IMR-90 (cell line): ENCODE measurements at regions not wholly inside any gene's neighbourhood (a gene's known extent, or its start where the extent isn't known, plus 50 kb on each side); places are given as distances from the start of the nearest gene placed in this dataset.

Experiments
- ATAC-seq: fragments of 200-7000 bp; cut with Tn5 transposase; 2 replicates; pipeline ENCODE4 v1.9.1; 2020; ENCODE audit warnings: low read depth, mild to moderate bottlenecking, moderate library complexity
- BruUV-seq: library from RNA; stranded (reverse); fragments of 400-500 nt; replicated peaks from 2 replicates; lab custom pipeline; 2021; lab: Mats Ljungman, UMichigan
- CTCF ChIA-PET: fragments of 300-600 bp; formaldehyde crosslinking; extraction: SDS; loops from one replicate; lab custom pipeline; 2021; ENCODE audit warnings: antibody characterized with exemption; lab: Yijun Ruan, JAX
- POLR2A ChIA-PET: fragments of 300-600 bp; sonication (Branson Sonifier 250); formaldehyde crosslinking; loops from one replicate; lab custom pipeline; 2022; ENCODE audit warnings: antibody characterized with exemption; ENCODE audit not compliant: unreplicated experiment; lab: Charles Lee
- DNase-seq: peaks from one replicate; pipeline ENCODE4 v3.0.0; 2013
- H2AFZ ChIP-seq: replicated peaks from 2 replicates; pipeline ENCODE3; 2013; ENCODE audit warnings: low read length, mild to moderate bottlenecking; ENCODE audit not compliant: poor library complexity
- H2AK5ac ChIP-seq: 2 replicates; pipeline ENCODE4 v1.6.1; 2013; ENCODE audit warnings: low read depth, low read length, inconsistent platforms
- H2AK9ac ChIP-seq: replicated peaks from 2 replicates; pipeline ENCODE3; 2013; ENCODE audit warnings: mild to moderate bottlenecking, low read depth, low read length, moderate library complexity; ENCODE audit not compliant: poor library complexity
- H2BK120ac ChIP-seq: 2 replicates; pipeline ENCODE4 v1.6.1; 2013; ENCODE audit warnings: low read depth, low read length, inconsistent platforms
- H2BK15ac ChIP-seq: 3 replicates; pipeline ENCODE4 v1.6.1; 2013; ENCODE audit warnings: low read depth, low read length, inconsistent platforms
- H2BK20ac ChIP-seq: 2 replicates; pipeline ENCODE4 v1.6.1; 2013; ENCODE audit warnings: low read depth, mild to moderate bottlenecking, inconsistent platforms, low read length, moderate library complexity
- H2BK5ac ChIP-seq: 2 replicates; pipeline ENCODE4 v1.6.1; 2013; ENCODE audit warnings: mild to moderate bottlenecking, low read depth, low read length, inconsistent platforms; ENCODE audit not compliant: poor library complexity, severe bottlenecking
- H3K14ac ChIP-seq: replicated peaks from 2 replicates; pipeline ENCODE4 v1.6.1; 2013; ENCODE audit warnings: low read depth, low read length, inconsistent platforms
- H3K18ac ChIP-seq: 2 replicates; pipeline ENCODE4 v1.6.1; 2013; ENCODE audit warnings: low read depth, low read length, control low read depth
- H3K23ac ChIP-seq: 2 replicates; pipeline ENCODE4 v1.6.1; 2013; ENCODE audit warnings: low read depth, low read length, inconsistent platforms
- H3K27ac ChIP-seq: 2 replicates; pipeline ENCODE4 v1.5.1; 2013; ENCODE audit warnings: mild to moderate bottlenecking, control low read depth, low read length; ENCODE audit not compliant: insufficient read depth
- H3K27me3 ChIP-seq: 2 replicates; pipeline ENCODE4 v1.6.1; 2013; ENCODE audit warnings: low read length; ENCODE audit not compliant: control insufficient read depth, insufficient read depth
- H3K36me3 ChIP-seq: 2 replicates; pipeline ENCODE4 v1.6.1; 2013; ENCODE audit warnings: low read length, mixed read lengths; ENCODE audit not compliant: control insufficient read depth, insufficient read depth
- H3K4ac ChIP-seq: 2 replicates; pipeline ENCODE4 v1.6.1; 2013; ENCODE audit warnings: low read depth, low read length, inconsistent platforms
- H3K4me1 ChIP-seq: 2 replicates; pipeline ENCODE4 v1.6.1; 2013; ENCODE audit warnings: low read length, mixed read lengths; ENCODE audit not compliant: control insufficient read depth, insufficient read depth
- H3K4me2 ChIP-seq: 2 replicates; pipeline ENCODE4 v1.6.1; 2013; ENCODE audit warnings: low read depth, mild to moderate bottlenecking, control low read depth, low read length, moderate library complexity
- H3K4me3 ChIP-seq: 2 replicates; pipeline ENCODE4 v1.5.1; 2013; ENCODE audit warnings: low read depth, mild to moderate bottlenecking, control low read depth, low read length, moderate library complexity; ENCODE audit not compliant: insufficient read depth
- H3K56ac ChIP-seq: 2 replicates; pipeline ENCODE4 v1.6.1; 2013; ENCODE audit warnings: low read length, inconsistent platforms; ENCODE audit not compliant: insufficient read depth; ENCODE audit errors: extremely low read depth
- H3K79me1 ChIP-seq, 2 experiments: 2 replicates each; pipeline ENCODE4 v1.6.1; 2013; ENCODE audit warnings: low read length in 2 of 2, inconsistent platforms in 1 of 2, low read depth in 1 of 2
- H3K9ac ChIP-seq: 2 replicates; pipeline ENCODE4 v1.6.1; 2013; ENCODE audit warnings: low read depth, low read length, control low read depth
- H3K9me1 ChIP-seq: 2 replicates; pipeline ENCODE4 v1.6.1; 2013; ENCODE audit warnings: low read length, inconsistent platforms; ENCODE audit not compliant: insufficient read depth
- H3K9me3 ChIP-seq: 2 replicates; pipeline ENCODE4 v1.6.1; 2013; ENCODE audit warnings: low read length; ENCODE audit not compliant: control insufficient read depth, insufficient read depth
- H4K20me1 ChIP-seq: 2 replicates; pipeline ENCODE4 v1.6.1; 2013; ENCODE audit warnings: low read length, inconsistent platforms; ENCODE audit not compliant: insufficient read depth
- H4K5ac ChIP-seq: 2 replicates; pipeline ENCODE4 v1.6.1; 2013; ENCODE audit warnings: mild to moderate bottlenecking, low read depth, low read length, control low read depth
- H4K8ac ChIP-seq, 2 experiments: 2 replicates each; pipeline ENCODE4 v1.6.1; 2013; ENCODE audit warnings: low read depth in 2 of 2, low read length in 2 of 2, control low read depth in 1 of 2, inconsistent platforms in 1 of 2
- H4K91ac ChIP-seq: 2 replicates; pipeline ENCODE4 v1.6.1; 2013; ENCODE audit warnings: low read depth, low read length, inconsistent platforms; ENCODE audit not compliant: insufficient read depth
- CEBPB ChIP-seq: IDR thresholded peaks from 2 replicates; pipeline ENCODE4 v1.6.1; 2012; ENCODE audit warnings: low read depth, low read length, improper control_type of control experiment
- ELK1 ChIP-seq: fragments of 150-350 bp; IDR thresholded peaks from 2 replicates; pipeline ENCODE4 v1.6.1; 2016; ENCODE audit warnings: low read depth, mild to moderate bottlenecking, low read length, moderate library complexity, borderline replicate concordance
- POLR2A ChIP-seq: IDR thresholded peaks from 2 replicates; pipeline ENCODE4 v1.6.1; 2012; ENCODE audit warnings: mild to moderate bottlenecking, low read depth, low read length
- RAD21 ChIP-seq: IDR thresholded peaks from 2 replicates; pipeline ENCODE4 v1.6.1; 2012; ENCODE audit warnings: low read length, improper control_type of control experiment
- RCOR1 ChIP-seq: IDR thresholded peaks from 2 replicates; pipeline ENCODE4 v1.6.1; 2012; ENCODE audit warnings: mild to moderate bottlenecking, low read length, improper control_type of control experiment; ENCODE audit not compliant: insufficient replicate concordance
- RFX5 ChIP-seq: IDR thresholded peaks from 2 replicates; pipeline ENCODE4 v1.8.0; 2012; ENCODE audit warnings: low read depth, mild to moderate bottlenecking, low read length, moderate library complexity
- SMC3 ChIP-seq: fragments of 150-350 bp; IDR thresholded peaks from 2 replicates; pipeline ENCODE4 v1.6.1; 2016; ENCODE audit warnings: low read depth, mild to moderate bottlenecking, antibody characterized with exemption, low read length, moderate library complexity
- WGBS, 2 experiments: methylation state at CpG; one replicate each; pipeline versions ENCODE4 v1.1.5 to v1.1.7; 2013; ENCODE audit warnings: missing lambda C conversion rate in 2 of 2; ENCODE audit not compliant: insufficient read length in 1 of 2; ENCODE audit errors: extremely low coverage in 2 of 2; 5-methylcytosine and 5-hydroxymethylcytosine counted together
- dilution Hi-C: fragments of 300-500 bp; cut with HindIII; formaldehyde crosslinking; loops from one replicate; pipeline ENCODE4 v1.14.3; 2018; ENCODE audit warnings: low sequenced_read_pairs; ENCODE audit not compliant: unreplicated experiment
- in situ Hi-C: fragments of 300-500 bp; cut with MboI; formaldehyde crosslinking; loops from 3 replicates; pipeline ENCODE4 v1.14.3; 2019; ENCODE audit warnings: low sequenced_read_pairs, inconsistent platforms, mixed read lengths
- intact Hi-C: fragments of 100-400 bp; cut with micrococcal nuclease; formaldehyde crosslinking; loops from 2 replicates; pipeline ENCODE4 v1.10.0; 2022
- TF ChIP-seq, protein P1 (sequence below): conservative IDR thresholded peaks from 2 replicates; pipeline ENCODE4 v1.5.1; 2012; ENCODE audit warnings: mild to moderate bottlenecking, low read depth, low read length, improper control_type of control experiment

GRCh38 chr2:177155631-177156030, 57.0 kb upstream of the HNRNPA3 start:
- peaks cover 10% of the 10 kb centered on the region for H3K27me3 ChIP-seq
- no peak overlapping the region for H4K8ac ChIP-seq
- no peak overlapping the region for H3K56ac ChIP-seq
- H2BK20ac ChIP-seq, result no peak overlapping the region
- H4K5ac ChIP-seq, result no peak overlapping the region
- H3K14ac ChIP-seq, result no peak overlapping the region
- ChIA-PET CTCF (interaction anchor here (0.6 to 1.2 kb wide), 3 partner anchors 9 to 1355 kb away, joined by 4 to 5 read pairs (median 4); no protein-coding TSS in a partner anchor), POLR2A (no interaction called here)
- H2AK9ac ChIP-seq, result no peak overlapping the region
- H3K4ac ChIP-seq, result no peak overlapping the region
- H2BK5ac ChIP-seq, result no peak overlapping the region
- H2AFZ ChIP-seq, result no peak overlapping the region
- no peak for DNase-seq
- no peak overlapping the region for H3K23ac ChIP-seq
- H3K4me1 ChIP-seq, result no peaks in the 10 kb centered on the region
- H3K4me2 ChIP-seq, result no peak overlapping the region
- no peak for ATAC-seq
- no CpG with 5 or more reads among the region's 1 CpG for WGBS, 2 experiments
- H3K36me3 ChIP-seq, result no peaks in the 10 kb centered on the region
- no peaks in the 10 kb centered on the region for H3K9me1 ChIP-seq
- H3K9me3 ChIP-seq, result no peaks in the 10 kb centered on the region
- TF ChIP-seq RCOR1, result no peak
- TF ChIP-seq ELK1, result no peak
- no peak for TF ChIP-seq POLR2A
- no peak for TF ChIP-seq RAD21
- TF ChIP-seq RFX5, result no peak
- TF ChIP-seq SMC3, result no peak
- TF ChIP-seq, protein P1, sequence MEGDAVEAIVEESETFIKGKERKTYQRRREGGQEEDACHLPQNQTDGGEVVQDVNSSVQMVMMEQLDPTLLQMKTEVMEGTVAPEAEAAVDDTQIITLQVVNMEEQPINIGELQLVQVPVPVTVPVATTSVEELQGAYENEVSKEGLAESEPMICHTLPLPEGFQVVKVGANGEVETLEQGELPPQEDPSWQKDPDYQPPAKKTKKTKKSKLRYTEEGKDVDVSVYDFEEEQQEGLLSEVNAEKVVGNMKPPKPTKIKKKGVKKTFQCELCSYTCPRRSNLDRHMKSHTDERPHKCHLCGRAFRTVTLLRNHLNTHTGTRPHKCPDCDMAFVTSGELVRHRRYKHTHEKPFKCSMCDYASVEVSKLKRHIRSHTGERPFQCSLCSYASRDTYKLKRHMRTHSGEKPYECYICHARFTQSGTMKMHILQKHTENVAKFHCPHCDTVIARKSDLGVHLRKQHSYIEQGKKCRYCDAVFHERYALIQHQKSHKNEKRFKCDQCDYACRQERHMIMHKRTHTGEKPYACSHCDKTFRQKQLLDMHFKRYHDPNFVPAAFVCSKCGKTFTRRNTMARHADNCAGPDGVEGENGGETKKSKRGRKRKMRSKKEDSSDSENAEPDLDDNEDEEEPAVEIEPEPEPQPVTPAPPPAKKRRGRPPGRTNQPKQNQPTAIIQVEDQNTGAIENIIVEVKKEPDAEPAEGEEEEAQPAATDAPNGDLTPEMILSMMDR, result no peak
- no peak for TF ChIP-seq CEBPB
- dilution Hi-C loops, result no loop called here
- H3K4me3 ChIP-seq, result no peak overlapping the region
- H2BK15ac ChIP-seq, result no peak overlapping the region
- in situ Hi-C loops, result loop anchor here (10.0 kb wide), 1 partner anchor 1031 kb away; the partner anchor contains the start of genes HOXD8 and HOXD9
- H2AK5ac ChIP-seq, result no peak overlapping the region
- H3K79me1 ChIP-seq, result no peaks in the 10 kb centered on the region
- intact Hi-C loops, result no loop called here
- BruUV-seq, result no TSS peak
- H4K20me1 ChIP-seq, result no peaks in the 10 kb centered on the region
- H2BK120ac ChIP-seq, result no peak overlapping the region
- no peak overlapping the region for H3K27ac ChIP-seq
- H4K91ac ChIP-seq, result no peak overlapping the region
- H3K9ac ChIP-seq, result no peak overlapping the region
- no peak overlapping the region for H3K18ac ChIP-seq
